GM12892 (cell line): ENCODE measurements at regions not wholly inside any gene's neighbourhood (a gene's known extent, or its start where the extent isn't known, plus 50 kb on each side); places are given as distances from the start of the nearest gene placed in this dataset.

Experiments
- DNase-seq: peaks from one replicate; pipeline ENCODE4 v3.0.0; 2011; ENCODE audit not compliant: insufficient read length
- FAIRE-seq: peaks from 2 replicates; lab custom pipeline; 2011; peaks lifted over from hg19 to GRCh38; lab: Jason Lieb, UNC
- POLR2A ChIP-seq: IDR thresholded peaks from 2 replicates; pipeline ENCODE4 v1.6.1; 2011; ENCODE audit warnings: low read depth, low read length, control low read depth
- POLR2AphosphoS5 ChIP-seq: IDR thresholded peaks from 2 replicates; pipeline ENCODE4 v1.6.1; 2011; ENCODE audit warnings: low read depth, low read length, control low read depth
- TAF1 ChIP-seq: IDR thresholded peaks from 2 replicates; pipeline ENCODE4 v1.6.1; 2011; ENCODE audit warnings: low read depth, mild to moderate bottlenecking, control low read depth, low read length, borderline replicate concordance

- no peak for TF ChIP-seq TAF1
- TF ChIP-seq POLR2AphosphoS5, result no peak
- TF ChIP-seq POLR2A, result no peak
- FAIRE-seq (no peak), DNase-seq (no peak)
These were observed 869.0 kb downstream of the TRIB2 start for GRCh38 chr2:13585732-13586131.

- no peak for FAIRE-seq
These were observed 879.5 kb downstream of the TRIB2 start for GRCh38 chr2:13596233-13596632.

GRCh38 chr2:13597176-13597575 lies 880.4 kb downstream of the TRIB2 start:
- DNase-seq, result no peak
- TF ChIP-seq TAF1, result no peak
- FAIRE-seq, result no peak

More at GRCh38 chr2:13596233-13596632, 879.5 kb downstream of the TRIB2 start:
- no peak for DNase-seq
- TF ChIP-seq TAF1, result no peak
- TF ChIP-seq POLR2A, result no peak
- TF ChIP-seq POLR2AphosphoS5, result no peak

- TF ChIP-seq TAF1 (no peak), POLR2A (no peak), POLR2AphosphoS5 (no peak)
- DNase-seq (no peak), FAIRE-seq (peak; percentile 36)
These were observed 884.8 kb downstream of the TRIB2 start for GRCh38 chr2:13601506-13601905.

- DNase-seq (no peak), FAIRE-seq (no peak)
- no peak for TF ChIP-seq TAF1
- TF ChIP-seq POLR2A, result no peak
- TF ChIP-seq POLR2AphosphoS5, result no peak
These were observed 888.4 kb downstream of the TRIB2 start for GRCh38 chr2:13604951-13605661.

- no peak for FAIRE-seq
- TF ChIP-seq POLR2A (no peak), POLR2AphosphoS5 (no peak), TAF1 (no peak)
- DNase-seq, result no peak
These were observed 890.4 kb downstream of the TRIB2 start for GRCh38 chr2:13607139-13607538.

- TF ChIP-seq TAF1 (no peak), POLR2AphosphoS5 (no peak), POLR2A (no peak)
- no peak for DNase-seq
- no peak for FAIRE-seq
These were observed 895.2 kb downstream of the TRIB2 start for GRCh38 chr2:13611939-13612338.

- DNase-seq (no peak), FAIRE-seq (no peak)
- no peak for TF ChIP-seq POLR2AphosphoS5
- no peak for TF ChIP-seq POLR2A
- no peak for TF ChIP-seq TAF1
These were observed 899.3 kb downstream of the TRIB2 start for GRCh38 chr2:13616059-13616458.

- DNase-seq, result no peak
- FAIRE-seq, result no peak
- TF ChIP-seq TAF1 (no peak), POLR2AphosphoS5 (no peak), POLR2A (no peak)
These were observed 899.9 kb downstream of the TRIB2 start for GRCh38 chr2:13616616-13617015.

GRCh38 chr2:13628122-13628521 lies 911.4 kb downstream of the TRIB2 start:
- DNase-seq (no peak), FAIRE-seq (no peak)
- TF ChIP-seq POLR2AphosphoS5, result no peak
- no peak for TF ChIP-seq POLR2A
- no peak for TF ChIP-seq TAF1

GRCh38 chr2:13638181-13638580 lies 921.4 kb downstream of the TRIB2 start:
- DNase-seq (no peak), FAIRE-seq (no peak)
- TF ChIP-seq POLR2A (no peak), POLR2AphosphoS5 (no peak), TAF1 (no peak)

- FAIRE-seq, result no peak
- TF ChIP-seq TAF1, result no peak
- TF ChIP-seq POLR2AphosphoS5, result no peak
- TF ChIP-seq POLR2A, result no peak
- DNase-seq, result no peak
These were observed 933.2 kb downstream of the TRIB2 start for GRCh38 chr2:13649918-13650317.
